Ramos (cell line): ENCODE measurements at regions not wholly inside any gene's neighbourhood (a gene's known extent, or its start where the extent isn't known, plus 50 kb on each side); places are given as distances from the start of the nearest gene placed in this dataset.

Experiments
- in situ Hi-C: fragments of 300-500 bp; cut with MboI; formaldehyde crosslinking; loops from one replicate; pipeline ENCODE4 v1.14.3; 2022; ENCODE audit warnings: low sequenced_read_pairs; ENCODE audit not compliant: unreplicated experiment

- in situ Hi-C loops, result no loop called here
These were observed 71.4 kb upstream of the CPEB4 start for GRCh38 chr5:173816728-173817127.

- in situ Hi-C loops, result no loop called here
These were observed 70.6 kb upstream of the CPEB4 start for GRCh38 chr5:173817561-173817960.

GRCh38 chr5:173819521-173819920 lies 68.6 kb upstream of the CPEB4 start:
- in situ Hi-C loops, result no loop called here

GRCh38 chr5:173823274-173823644 lies 64.9 kb upstream of the CPEB4 start:
- in situ Hi-C loops, result no loop called here

- in situ Hi-C loops, result no loop called here
These were observed 64.2 kb upstream of the CPEB4 start for GRCh38 chr5:173823721-173824567.

- in situ Hi-C loops, result no loop called here
These were observed 62.8 kb upstream of the CPEB4 start for GRCh38 chr5:173825215-173825865.

GRCh38 chr5:173826086-173826427 lies 62.1 kb upstream of the CPEB4 start:
- in situ Hi-C loops, result no loop called here

- in situ Hi-C loops, result no loop called here
These were observed 61.5 kb upstream of the CPEB4 start for GRCh38 chr5:173826428-173827350.

GRCh38 chr5:173828952-173829351 lies 59.2 kb upstream of the CPEB4 start:
- in situ Hi-C loops, result no loop called here

GRCh38 chr5:173829826-173830225 lies 58.3 kb upstream of the CPEB4 start:
- in situ Hi-C loops, result no loop called here

- in situ Hi-C loops, result no loop called here
These were observed 57.7 kb upstream of the CPEB4 start for GRCh38 chr5:173830421-173830820.

- in situ Hi-C loops, result no loop called here
These were observed 56.8 kb upstream of the CPEB4 start for GRCh38 chr5:173831196-173831914.

- in situ Hi-C loops, result no loop called here
These were observed 55.8 kb upstream of the CPEB4 start for GRCh38 chr5:173832386-173832785.

- in situ Hi-C loops, result no loop called here
These were observed 54.8 kb upstream of the CPEB4 start for GRCh38 chr5:173833196-173833985.

- in situ Hi-C loops, result no loop called here
These were observed 53.9 kb upstream of the CPEB4 start for GRCh38 chr5:173834071-173834771.

- in situ Hi-C loops, result no loop called here
These were observed 53.0 kb upstream of the CPEB4 start for GRCh38 chr5:173835131-173835530.

- in situ Hi-C loops, result no loop called here
These were observed 52.5 kb upstream of the CPEB4 start for GRCh38 chr5:173835661-173836060.

GRCh38 chr5:173837654-173838053 lies 50.5 kb upstream of the CPEB4 start:
- in situ Hi-C loops, result no loop called here
